H1 (cell line): ENCODE measurements at regions not wholly inside any gene's neighbourhood (a gene's known extent, or its start where the extent isn't known, plus 50 kb on each side); places are given as distances from the start of the nearest gene placed in this dataset.

ENCODE experiments used
- CTCF ChIA-PET: fragments of 300-600 bp; sonication (Branson Sonifier 250); formaldehyde crosslinking; loops from one replicate; lab custom pipeline; 2021; ENCODE audit not compliant: partially characterized antibody; lab: Charles Lee
- POLR2A ChIA-PET: fragments of 300-600 bp; sonication (Branson Sonifier 250); formaldehyde crosslinking; loops from one replicate; lab custom pipeline; 2021; ENCODE audit warnings: inconsistent platforms; ENCODE audit not compliant: partially characterized antibody; lab: Charles Lee
- DNase-seq, 2 experiments: peaks; one replicate each; pipeline versions ENCODE4 v3.0.0 to v3.0.0-alpha.2; 2010 to 2022; ENCODE audit warnings: low spot score in 2 of 2, low read depth in 1 of 2, mixed read lengths in 1 of 2
- FAIRE-seq: peaks from 2 replicates; lab custom pipeline; 2011; peaks lifted over from hg19 to GRCh38; lab: Jason Lieb, UNC
- H2AFZ ChIP-seq: 2 replicates; pipeline ENCODE4 v1.8.1; 2012; ENCODE audit warnings: low read length, inconsistent platforms
- H2AK5ac ChIP-seq: 2 replicates; pipeline ENCODE4 v1.6.1; 2013; ENCODE audit warnings: low read depth, low read length
- H2BK120ac ChIP-seq: replicated peaks from 2 replicates; pipeline ENCODE3; 2013; ENCODE audit warnings: low read depth, low read length, inconsistent platforms
- H2BK12ac ChIP-seq: 2 replicates; pipeline ENCODE4 v1.6.1; 2013; ENCODE audit warnings: low read depth, low read length
- H2BK15ac ChIP-seq: 2 replicates; pipeline ENCODE4 v1.6.1; 2013; ENCODE audit warnings: low read length
- H2BK20ac ChIP-seq: 2 replicates; pipeline ENCODE4 v1.6.1; 2013; ENCODE audit warnings: low read length
- H2BK5ac ChIP-seq: 2 replicates; pipeline ENCODE4 v1.6.1; 2013; ENCODE audit warnings: low read depth, low read length
- H3K14ac ChIP-seq: 2 replicates; pipeline ENCODE4 v1.6.1; 2013; ENCODE audit warnings: inconsistent platforms; ENCODE audit not compliant: insufficient read length
- H3K18ac ChIP-seq: 2 replicates; pipeline ENCODE4 v1.6.1; 2013; ENCODE audit warnings: low read length; ENCODE audit errors: extremely low read depth
- H3K23ac ChIP-seq: 2 replicates; pipeline ENCODE4 v1.6.1; 2013; ENCODE audit warnings: inconsistent platforms; ENCODE audit not compliant: insufficient read length
- H3K23me2 ChIP-seq: 2 replicates; pipeline ENCODE4 v1.6.1; 2013; ENCODE audit warnings: low read depth, low read length
- H3K27ac ChIP-seq: 2 replicates; pipeline ENCODE4 v1.6.1; 2011; ENCODE audit warnings: low read depth, low read length, inconsistent platforms
- H3K27me3 ChIP-seq, 4 experiments: replicated peaks in 1 of 4; 1 replicate in 1 of 4; 2 replicates in 3 of 4; pipeline versions ENCODE4 v1.6.1 to v1.8.1; 2011 to 2013; ENCODE audit warnings: low read length in 3 of 4, mild to moderate bottlenecking in 3 of 4, inconsistent platforms in 2 of 4, mixed read lengths in 2 of 4, moderate library complexity in 1 of 4; ENCODE audit not compliant: control insufficient read depth in 3 of 4, insufficient read depth in 3 of 4; ENCODE audit errors: extremely low read depth in 1 of 4
- H3K36me3 ChIP-seq, 4 experiments: 2 replicates each; pipeline versions ENCODE4 v1.6.1 to v1.8.1; 2011 to 2013; ENCODE audit warnings: mild to moderate bottlenecking in 4 of 4, low read length in 3 of 4, moderate library complexity in 2 of 4, control low read depth in 1 of 4, inconsistent platforms in 1 of 4; ENCODE audit not compliant: insufficient read depth in 4 of 4, control insufficient read depth in 2 of 4
- H3K4ac ChIP-seq: replicated peaks from 2 replicates; pipeline ENCODE3; 2013; ENCODE audit warnings: low read length, low read depth, mixed read lengths, inconsistent platforms; ENCODE audit not compliant: insufficient read length
- H3K4me1 ChIP-seq, 4 experiments: replicated peaks in 1 of 4; 1 replicate in 1 of 4; 2 replicates in 3 of 4; pipeline versions ENCODE4 v1.6.1 to v1.8.1; 2011 to 2013; ENCODE audit warnings: low read length in 3 of 4, inconsistent platforms in 2 of 4, mixed read lengths in 1 of 4; ENCODE audit not compliant: insufficient read depth in 4 of 4, control insufficient read depth in 3 of 4
- H3K4me2 ChIP-seq, 2 experiments: 2 replicates each; pipeline versions ENCODE4 v1.6.1 to v1.8.1; 2011 to 2013; ENCODE audit warnings: low read depth in 2 of 2, low read length in 2 of 2, control low read depth in 1 of 2, inconsistent platforms in 1 of 2, mild to moderate bottlenecking in 1 of 2; ENCODE audit not compliant: insufficient read depth in 1 of 2
- H3K4me3 ChIP-seq, 4 experiments: fragments of 200-600, 300-600 bp in 1 of 4; sonication (generic), shearing (Covaris generic), sonication (Bioruptor Twin) in 1 of 4; 2 replicates each; pipeline versions ENCODE4 v1.5.1 to v1.8.1; 2011 to 2016; ENCODE audit warnings: low read length in 4 of 4, low read depth in 3 of 4, control low read depth in 2 of 4, inconsistent platforms in 2 of 4, mild to moderate bottlenecking in 2 of 4, mixed read lengths in 1 of 4, moderate library complexity in 1 of 4; ENCODE audit not compliant: insufficient read depth in 2 of 4; ENCODE audit errors: extremely low read depth in 1 of 4
- H3K56ac ChIP-seq: replicated peaks from 2 replicates; pipeline ENCODE3; 2013; ENCODE audit warnings: low read depth, mild to moderate bottlenecking, mixed read lengths, low read length, inconsistent platforms; ENCODE audit not compliant: insufficient read length
- H3K79me1 ChIP-seq: 2 replicates; pipeline ENCODE4 v1.6.1; 2013; ENCODE audit warnings: low read depth, low read length, control low read depth
- H3K79me2 ChIP-seq, 2 experiments: 2 replicates each; pipeline versions ENCODE4 v1.6.1 to v1.8.1; 2012 to 2013; ENCODE audit warnings: low read length in 2 of 2, mild to moderate bottlenecking in 2 of 2, inconsistent platforms in 1 of 2; ENCODE audit not compliant: insufficient read depth in 2 of 2, control insufficient read depth in 1 of 2
- H3K9ac ChIP-seq, 4 experiments: replicated peaks in 1 of 4; 1 replicate in 1 of 4; 2 replicates in 3 of 4; pipeline versions ENCODE4 v1.6.1 to v1.8.1; 2011 to 2013; ENCODE audit warnings: low read depth in 3 of 4, low read length in 3 of 4, control low read depth in 2 of 4, mild to moderate bottlenecking in 2 of 4, moderate library complexity in 2 of 4, inconsistent platforms in 1 of 4; ENCODE audit errors: extremely low read depth in 1 of 4
- H3K9me3 ChIP-seq, 2 experiments: 2 replicates each; pipeline versions ENCODE4 v1.6.1 to v1.8.1; 2012 to 2013; ENCODE audit warnings: mild to moderate bottlenecking in 2 of 2, moderate library complexity in 2 of 2, control low read depth in 1 of 2, inconsistent platforms in 1 of 2, low read depth in 1 of 2, low read length in 1 of 2, mixed read lengths in 1 of 2; ENCODE audit not compliant: insufficient read depth in 2 of 2
- H4K20me1 ChIP-seq, 2 experiments: replicated peaks in 1 of 2; 2 replicates each; pipeline versions ENCODE3 to v1.8.1; 2011 to 2013; ENCODE audit warnings: inconsistent platforms in 2 of 2, low read length in 2 of 2, mild to moderate bottlenecking in 1 of 2; ENCODE audit not compliant: insufficient read depth in 2 of 2, control insufficient read depth in 1 of 2
- H4K5ac ChIP-seq: 2 replicates; pipeline ENCODE4 v1.6.1; 2013; ENCODE audit warnings: low read length, low read depth, mixed read lengths, inconsistent platforms; ENCODE audit not compliant: insufficient read length
- H4K8ac ChIP-seq: 2 replicates; pipeline ENCODE4 v1.8.0; 2013; ENCODE audit warnings: mild to moderate bottlenecking, moderate library complexity, low read length, inconsistent platforms; ENCODE audit not compliant: insufficient read depth; ENCODE audit errors: extremely low read depth
- H4K91ac ChIP-seq: replicated peaks from 2 replicates; pipeline ENCODE3; 2013; ENCODE audit warnings: low read length, mixed read lengths, inconsistent platforms; ENCODE audit not compliant: insufficient read length
- ASH2L ChIP-seq: fragments of 200-600, 300-600 bp; sonication (generic); IDR thresholded peaks from one replicate; pipeline ENCODE4 v1.7.1; 2017; ENCODE audit warnings: low read length
- HDAC2 ChIP-seq, 2 experiments: fragments of 300-600 bp in 1 of 2; sonication (generic) in 1 of 2; IDR thresholded peaks; 2 replicates each; pipeline ENCODE4 v1.6.1; 2011 to 2012; ENCODE audit warnings: low read depth in 2 of 2, low read length in 2 of 2, mild to moderate bottlenecking in 2 of 2, moderate library complexity in 2 of 2, borderline replicate concordance in 1 of 2, inconsistent platforms in 1 of 2
- JUN ChIP-seq: IDR thresholded peaks from 2 replicates; pipeline ENCODE4 v1.6.1; 2011; ENCODE audit warnings: low read depth, mild to moderate bottlenecking, improper control_type of control experiment, low read length
- NRF1 ChIP-seq: IDR thresholded peaks from 2 replicates; pipeline ENCODE4 v1.6.1; 2011; ENCODE audit warnings: mild to moderate bottlenecking, low read depth, low read length, improper control_type of control experiment
- POLR2AphosphoS5 ChIP-seq: IDR thresholded peaks from 2 replicates; pipeline ENCODE4 v1.6.1; 2011; ENCODE audit warnings: low read depth, low read length
- RNF2 ChIP-seq: fragments of 200-900, 300-1000 bp; sonication (generic); IDR thresholded peaks from 2 replicates; pipeline ENCODE4 v1.7.1; 2016; ENCODE audit warnings: borderline replicate concordance, low read depth, mild to moderate bottlenecking, antibody characterized with exemption, low read length; ENCODE audit not compliant: poor library complexity, severe bottlenecking; ENCODE audit errors: missing control alignments
- SIX5 ChIP-seq: IDR thresholded peaks from 2 replicates; pipeline ENCODE4 v1.6.1; 2011; ENCODE audit warnings: mild to moderate bottlenecking, low read depth, low read length
- SP1 ChIP-seq: IDR thresholded peaks from 2 replicates; pipeline ENCODE4 v1.6.1; 2011; ENCODE audit warnings: low read depth, low read length
- TBP ChIP-seq: IDR thresholded peaks from 2 replicates; pipeline ENCODE4 v1.6.1; 2011; ENCODE audit warnings: low read depth, low read length, improper control_type of control experiment
- WGBS, 2 experiments: shearing (Covaris generic) in 1 of 2; methylation state at CpG; one replicate each; pipeline versions ENCODE4 v1.1.6 to v1.1.7; 2013 to 2015; ENCODE audit warnings: low lambda C conversion rate in 2 of 2, mixed read lengths in 2 of 2, inconsistent platforms in 1 of 2, low coverage in 1 of 2, missing lambda C conversion rate in 1 of 2; ENCODE audit not compliant: insufficient replicate concordance in 2 of 2, insufficient coverage in 1 of 2, insufficient read length in 1 of 2; ENCODE audit errors: extremely low coverage in 1 of 2, missing lambda C conversion rate in 1 of 2; 5-methylcytosine and 5-hydroxymethylcytosine counted together
- TF ChIP-seq, protein P1 (sequence below), 3 experiments: IDR thresholded peaks; 1 replicate in 2 of 3; 2 replicates in 1 of 3; pipeline versions ENCODE4 v1.5.1 to v1.6.1; 2011; ENCODE audit warnings: low read length in 3 of 3, mild to moderate bottlenecking in 3 of 3, inconsistent platforms in 2 of 3, low read depth in 1 of 3, moderate library complexity in 1 of 3; ENCODE audit not compliant: insufficient read depth in 1 of 3; ENCODE audit errors: control extremely low read depth in 1 of 3
- TF ChIP-seq, protein P2 (sequence below): IDR thresholded peaks from 2 replicates; pipeline ENCODE4 v1.6.1; 2012; ENCODE audit warnings: inconsistent platforms

DNA sequence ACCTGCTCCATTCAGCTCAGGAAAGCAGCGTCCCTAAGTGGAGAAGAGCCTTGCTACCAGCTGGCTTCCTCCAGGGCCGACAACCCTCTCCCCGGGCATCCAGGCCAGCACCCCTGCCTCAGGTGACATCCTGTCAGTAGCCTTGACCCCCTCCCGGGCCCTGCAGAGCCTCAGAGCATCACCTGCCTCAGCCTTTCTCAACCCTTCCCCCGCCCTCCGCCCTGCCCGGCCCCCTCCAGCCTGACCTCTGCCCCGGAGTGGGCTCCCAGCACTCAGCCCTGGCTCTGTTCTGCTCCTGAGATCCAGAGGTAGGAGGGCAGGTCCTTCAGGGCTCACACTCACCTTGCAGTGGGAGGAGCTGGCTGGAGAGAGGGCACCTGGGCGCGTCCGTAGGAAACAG, 73.8 kb upstream of the METRNL start:
- WGBS, 2 experiments = 96% methylated on average over 9 of the region's 11 CpGs; no CpG with 5 or more reads in 1 of the 2 experiments
- Histone ChIP-seq H4K8ac (no peak overlapping the region), H2BK15ac (no peak overlapping the region), H3K4me3 (no peak overlapping the region), H3K9ac (no peak overlapping the region), H3K27me3 (no peaks in the 10 kb centered on the region), H3K23me2 (0 out of 2 replicates have a peak, but pooled peaks cover 3% of the 10 kb centered on the region), H3K4me2 (no peak overlapping the region), H2BK5ac (no peak overlapping the region), H3K9me3 (peaks cover 0 to 4% of the 10 kb centered on the region in 2 experiments; a peak in 1 of 4 replicates), H4K5ac (no peak overlapping the region), H3K27ac (no peak overlapping the region), H3K18ac (no peak overlapping the region), H3K4ac (no peak overlapping the region), H4K20me1 (no peaks in the 10 kb centered on the region), H2BK120ac (no peak overlapping the region), H4K91ac (no peak overlapping the region), H2AFZ (no peak overlapping the region), H2BK12ac (no peak overlapping the region), H3K56ac (no peak overlapping the region), H3K79me1 (no peaks in the 10 kb centered on the region; the same call in 1 of the 2 replicates), H3K23ac (no peak overlapping the region), H3K36me3 (no peaks in the 10 kb centered on the region), H2AK5ac (no peak overlapping the region), H3K4me1 (peaks cover 0 to 12% (median 4%) of the 10 kb centered on the region in 4 experiments; a peak in 5 of 7 replicates), H2BK20ac (no peak overlapping the region), H3K14ac (no peak overlapping the region), H3K79me2 (no peaks in the 10 kb centered on the region)
- POLR2A ChIA-PET = no interaction called here
- CTCF ChIA-PET = interaction anchor here (0.6 to 1.0 kb wide), 2 partner anchors 8 to 238 kb away, joined by 3 read pairs; no protein-coding TSS in a partner anchor
- DNase-seq (no peak), FAIRE-seq (no peak)
- TF ChIP-seq SIX5 (no peak), ASH2L (no peak), TBP (no peak), NRF1 (no peak), HDAC2 (IDR thresholded peaks at IDR 0.05; ENCODE audit: borderline replicate concordance in 1 of 2, low read depth in 2 of 2, low read length in 2 of 2) (no peak), JUN (no peak), SP1 (no peak), RNF2 (no peak), POLR2AphosphoS5 (no peak)
- TF ChIP-seq, protein P1, sequence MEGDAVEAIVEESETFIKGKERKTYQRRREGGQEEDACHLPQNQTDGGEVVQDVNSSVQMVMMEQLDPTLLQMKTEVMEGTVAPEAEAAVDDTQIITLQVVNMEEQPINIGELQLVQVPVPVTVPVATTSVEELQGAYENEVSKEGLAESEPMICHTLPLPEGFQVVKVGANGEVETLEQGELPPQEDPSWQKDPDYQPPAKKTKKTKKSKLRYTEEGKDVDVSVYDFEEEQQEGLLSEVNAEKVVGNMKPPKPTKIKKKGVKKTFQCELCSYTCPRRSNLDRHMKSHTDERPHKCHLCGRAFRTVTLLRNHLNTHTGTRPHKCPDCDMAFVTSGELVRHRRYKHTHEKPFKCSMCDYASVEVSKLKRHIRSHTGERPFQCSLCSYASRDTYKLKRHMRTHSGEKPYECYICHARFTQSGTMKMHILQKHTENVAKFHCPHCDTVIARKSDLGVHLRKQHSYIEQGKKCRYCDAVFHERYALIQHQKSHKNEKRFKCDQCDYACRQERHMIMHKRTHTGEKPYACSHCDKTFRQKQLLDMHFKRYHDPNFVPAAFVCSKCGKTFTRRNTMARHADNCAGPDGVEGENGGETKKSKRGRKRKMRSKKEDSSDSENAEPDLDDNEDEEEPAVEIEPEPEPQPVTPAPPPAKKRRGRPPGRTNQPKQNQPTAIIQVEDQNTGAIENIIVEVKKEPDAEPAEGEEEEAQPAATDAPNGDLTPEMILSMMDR (IDR thresholded peaks at IDR 0.05; ENCODE audit: control extremely low read depth in 1 of 3, insufficient read depth in 1 of 3, low read depth in 1 of 3, low read length in 3 of 3) = no peak
- TF ChIP-seq, protein P2, sequence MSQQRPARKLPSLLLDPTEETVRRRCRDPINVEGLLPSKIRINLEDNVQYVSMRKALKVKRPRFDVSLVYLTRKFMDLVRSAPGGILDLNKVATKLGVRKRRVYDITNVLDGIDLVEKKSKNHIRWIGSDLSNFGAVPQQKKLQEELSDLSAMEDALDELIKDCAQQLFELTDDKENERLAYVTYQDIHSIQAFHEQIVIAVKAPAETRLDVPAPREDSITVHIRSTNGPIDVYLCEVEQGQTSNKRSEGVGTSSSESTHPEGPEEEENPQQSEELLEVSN = no peak
